ENCODE measurements at regions not wholly inside any gene's neighbourhood (a gene's known extent, or its start where the extent isn't known, plus 50 kb on each side); places are given as distances from the start of the nearest gene placed in this dataset.
"Not testable (repeated sequence)": the region's sequence is repeated elsewhere in the genome, so short reads cannot be mapped to it uniquely, and the experiment has no call there.

DNA sequence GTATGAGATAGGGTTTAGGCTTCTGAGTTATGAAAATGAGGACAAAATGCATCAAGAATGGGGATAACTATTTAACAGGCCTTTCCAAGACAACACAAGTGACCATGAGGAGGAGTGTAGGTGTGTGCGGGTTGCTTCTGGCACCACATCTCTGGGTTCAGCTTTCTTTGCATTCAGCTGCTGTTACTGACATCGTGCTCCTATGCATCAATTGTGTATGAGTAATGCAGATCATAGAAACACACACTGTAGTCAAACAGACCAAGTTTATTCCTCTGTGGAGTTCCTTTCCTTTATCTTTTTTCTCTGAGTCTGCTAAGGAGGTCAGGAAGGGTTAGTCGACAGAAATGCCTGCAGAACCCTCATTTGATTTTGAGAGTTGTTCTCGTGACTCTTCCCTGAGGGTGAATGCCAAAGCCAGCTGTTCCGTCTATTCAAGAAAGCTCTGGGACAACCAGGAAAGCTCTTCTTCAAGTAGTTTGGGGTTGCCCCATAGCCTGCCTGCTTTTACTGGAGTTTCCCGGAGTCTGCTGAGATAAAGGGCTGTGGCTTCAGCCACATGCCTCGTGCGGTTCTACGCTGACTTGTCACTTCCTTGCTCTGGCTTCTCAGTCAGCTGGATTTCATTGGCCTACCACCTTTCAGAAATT, 136.7 kb upstream of the TLE3 start:
- Histone ChIP-seq H3K9ac (ENCODE audit: insufficient read depth, low read length) (no peak overlapping the region), H4K20me1 (ENCODE audit: control insufficient read depth, extremely low read depth, insufficient read depth, low read length) (no peaks in the 10 kb centered on the region), H3K9me3 (ENCODE audit: control insufficient read depth, insufficient read depth, low read depth, low read length) (no peaks in the 10 kb centered on the region), H3K27ac (ENCODE audit: insufficient read depth, low read length) (peak overlapping the region; percentile 26), H3K4me1 (ENCODE audit: control insufficient read depth, extremely low read depth, insufficient read depth, low read length) (peaks cover 10% of the 10 kb centered on the region), H3K36me3 (ENCODE audit: control insufficient read depth, insufficient read depth, low read length) (no peaks in the 10 kb centered on the region), H3K79me2 (ENCODE audit: control insufficient read depth, insufficient read depth, low read length) (no peaks in the 10 kb centered on the region), H2AFZ (ENCODE audit: low read length) (no peak overlapping the region), H3K4me3 (replicated peaks in 1 of 4; ENCODE audit: control extremely low read depth in 1 of 4, insufficient read depth in 1 of 4, low read depth in 3 of 4, low read length in 4 of 4) (no peak overlapping the region), H3K4me2 (ENCODE audit: extremely low read depth, insufficient read depth, low read length) (no peak overlapping the region), H3K27me3 (ENCODE audit: control insufficient read depth, insufficient read depth, low read length) (peaks cover 3% of the 10 kb centered on the region)
- TF ChIP-seq EZH2 (IDR thresholded peaks at IDR 0.05; ENCODE audit: low read length, missing control alignments) = no peak
- TF ChIP-seq, protein P1, sequence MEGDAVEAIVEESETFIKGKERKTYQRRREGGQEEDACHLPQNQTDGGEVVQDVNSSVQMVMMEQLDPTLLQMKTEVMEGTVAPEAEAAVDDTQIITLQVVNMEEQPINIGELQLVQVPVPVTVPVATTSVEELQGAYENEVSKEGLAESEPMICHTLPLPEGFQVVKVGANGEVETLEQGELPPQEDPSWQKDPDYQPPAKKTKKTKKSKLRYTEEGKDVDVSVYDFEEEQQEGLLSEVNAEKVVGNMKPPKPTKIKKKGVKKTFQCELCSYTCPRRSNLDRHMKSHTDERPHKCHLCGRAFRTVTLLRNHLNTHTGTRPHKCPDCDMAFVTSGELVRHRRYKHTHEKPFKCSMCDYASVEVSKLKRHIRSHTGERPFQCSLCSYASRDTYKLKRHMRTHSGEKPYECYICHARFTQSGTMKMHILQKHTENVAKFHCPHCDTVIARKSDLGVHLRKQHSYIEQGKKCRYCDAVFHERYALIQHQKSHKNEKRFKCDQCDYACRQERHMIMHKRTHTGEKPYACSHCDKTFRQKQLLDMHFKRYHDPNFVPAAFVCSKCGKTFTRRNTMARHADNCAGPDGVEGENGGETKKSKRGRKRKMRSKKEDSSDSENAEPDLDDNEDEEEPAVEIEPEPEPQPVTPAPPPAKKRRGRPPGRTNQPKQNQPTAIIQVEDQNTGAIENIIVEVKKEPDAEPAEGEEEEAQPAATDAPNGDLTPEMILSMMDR (conservative IDR thresholded peaks at IDR 0.05 in 1 of 2, IDR thresholded peaks at IDR 0.05 in 1 of 2; ENCODE audit: low read depth in 1 of 2, low read length in 2 of 2) = no peak
- DNase-seq (ENCODE audit: low read depth in 2 of 2) = peak; percentile 43 to 79

DNA sequence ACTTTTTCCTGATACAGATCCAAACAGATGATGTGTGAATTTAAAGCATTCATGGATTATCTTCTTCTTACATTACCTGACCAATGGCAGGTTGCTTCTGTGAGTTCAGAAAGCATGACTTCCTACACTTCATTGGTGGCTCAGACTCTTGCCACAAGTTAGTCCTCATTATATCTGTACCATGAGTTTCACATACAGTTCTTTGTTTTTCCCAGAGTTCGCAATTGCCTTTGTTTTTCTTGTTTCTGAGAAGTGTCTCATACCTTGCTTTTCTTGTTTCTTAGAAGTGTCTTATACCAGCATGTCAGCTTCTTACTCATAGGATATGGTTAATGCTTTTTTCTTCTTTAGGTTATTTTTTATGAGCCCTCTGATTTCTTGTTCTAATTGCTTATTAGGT, 133.8 kb upstream of the TLE3 start:
- TF ChIP-seq, protein P1 (conservative IDR thresholded peaks at IDR 0.05 in 1 of 2, IDR thresholded peaks at IDR 0.05 in 1 of 2; ENCODE audit: low read depth in 1 of 2, low read length in 2 of 2) = no peak
- TF ChIP-seq EZH2 (IDR thresholded peaks at IDR 0.05; ENCODE audit: low read length, missing control alignments) = no peak
- no peak overlapping the region for H2AFZ ChIP-seq (ENCODE audit: low read length)
- no peak overlapping the region for H3K4me3 ChIP-seq (replicated peaks in 1 of 4; ENCODE audit: control extremely low read depth in 1 of 4, insufficient read depth in 1 of 4, low read depth in 3 of 4, low read length in 4 of 4)
- no peaks in the 10 kb centered on the region for H4K20me1 ChIP-seq (ENCODE audit: control insufficient read depth, extremely low read depth, insufficient read depth, low read length)
- H3K27me3 ChIP-seq (ENCODE audit: control insufficient read depth, insufficient read depth, low read length) = peaks cover 3% of the 10 kb centered on the region
- no peak overlapping the region for H3K27ac ChIP-seq (ENCODE audit: insufficient read depth, low read length)
- H3K4me1 ChIP-seq (ENCODE audit: control insufficient read depth, extremely low read depth, insufficient read depth, low read length) = peaks cover 4% of the 10 kb centered on the region
- no peak for DNase-seq (ENCODE audit: low read depth in 2 of 2)
- no peak overlapping the region for H3K9ac ChIP-seq (ENCODE audit: insufficient read depth, low read length)
- H3K79me2 ChIP-seq (ENCODE audit: control insufficient read depth, insufficient read depth, low read length) = no peaks in the 10 kb centered on the region
- no peak overlapping the region for H3K4me2 ChIP-seq (ENCODE audit: extremely low read depth, insufficient read depth, low read length)
- H3K9me3 ChIP-seq (ENCODE audit: control insufficient read depth, insufficient read depth, low read depth, low read length) = no peaks in the 10 kb centered on the region
- no peaks in the 10 kb centered on the region for H3K36me3 ChIP-seq (ENCODE audit: control insufficient read depth, insufficient read depth, low read length)

DNA sequence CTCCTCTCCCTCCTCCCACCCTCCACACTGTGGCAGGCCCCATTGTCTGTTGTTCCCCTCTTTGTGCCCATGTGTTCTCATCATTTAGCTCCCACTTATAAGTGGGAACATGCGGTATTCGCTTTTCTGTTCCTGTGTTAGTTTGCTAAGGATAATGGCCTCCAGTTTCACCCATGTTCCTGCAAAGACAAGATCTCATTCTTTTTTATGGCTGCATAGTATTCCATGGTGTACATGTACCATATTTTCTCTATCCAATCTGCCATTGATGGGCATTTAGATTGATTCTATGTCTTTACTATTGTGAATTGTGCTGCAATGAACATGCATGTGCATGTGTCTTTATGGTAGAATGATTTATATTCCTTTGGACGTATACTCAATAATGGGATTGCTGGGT, 130.2 kb upstream of the TLE3 start:
- H3K4me2 ChIP-seq (ENCODE audit: extremely low read depth, insufficient read depth, low read length); H4K20me1 ChIP-seq (ENCODE audit: control insufficient read depth, extremely low read depth, insufficient read depth, low read length); H3K4me1 ChIP-seq (ENCODE audit: control insufficient read depth, extremely low read depth, insufficient read depth, low read length); H3K9ac ChIP-seq (ENCODE audit: insufficient read depth, low read length); DNase-seq (ENCODE audit: low read depth in 2 of 2); H3K27me3 ChIP-seq (ENCODE audit: control insufficient read depth, insufficient read depth, low read length); H3K27ac ChIP-seq (ENCODE audit: insufficient read depth, low read length); H3K9me3 ChIP-seq (ENCODE audit: control insufficient read depth, insufficient read depth, low read depth, low read length); H3K79me2 ChIP-seq (ENCODE audit: control insufficient read depth, insufficient read depth, low read length); H3K36me3 ChIP-seq (ENCODE audit: control insufficient read depth, insufficient read depth, low read length); H2AFZ ChIP-seq (ENCODE audit: low read length); H3K4me3 ChIP-seq (replicated peaks in 1 of 4; ENCODE audit: control extremely low read depth in 1 of 4, insufficient read depth in 1 of 4, low read depth in 3 of 4, low read length in 4 of 4): not testable (repeated sequence)
